HEK293 (cell line): ENCODE measurements at regions not wholly inside any gene's neighbourhood (a gene's known extent, or its start where the extent isn't known, plus 50 kb on each side); places are given as distances from the start of the nearest gene placed in this dataset.

Source experiments
- CTCF ChIA-PET: fragments of 350-600 bp; formaldehyde crosslinking; extraction: SDS; loops from one replicate; lab custom pipeline; 2021; ENCODE audit warnings: antibody characterized with exemption; lab: Yijun Ruan, JAX
- POLR2A ChIA-PET: fragments of 300-600 bp; formaldehyde crosslinking; extraction: SDS; loops from one replicate; lab custom pipeline; 2020; ENCODE audit warnings: antibody characterized with exemption, inconsistent platforms; lab: Yijun Ruan, JAX
- H3K27ac ChIP-seq: fragments of 200-500 bp; sonication (Bioruptor generic); 2 replicates; pipeline ENCODE4 v1.5.1; 2014; ENCODE audit warnings: low read depth, low read length, control low read depth, inconsistent platforms; ENCODE audit errors: extremely low read depth
- H3K36me3 ChIP-seq, 2 experiments: fragments of 200-500 bp in 1 of 2; sonication (Bioruptor generic) in 1 of 2; 1 replicate in 1 of 2; 2 replicates in 1 of 2; pipeline ENCODE4 v1.5.1; 2014 to 2017; ENCODE audit warnings: inconsistent platforms in 2 of 2, low read length in 2 of 2; ENCODE audit not compliant: control insufficient read depth in 2 of 2, insufficient read depth in 1 of 2
- H3K4me1 ChIP-seq: fragments of 200-500 bp; sonication (Bioruptor generic); 2 replicates; pipeline ENCODE4 v1.5.1; 2014; ENCODE audit warnings: mild to moderate bottlenecking, low read length, inconsistent platforms; ENCODE audit not compliant: control insufficient read depth, insufficient read depth
- H3K4me3 ChIP-seq: 2 replicates; pipeline ENCODE4 v1.5.1; 2011; ENCODE audit warnings: low read depth, mild to moderate bottlenecking, control low read depth, low read length, moderate library complexity
- H3K9me3 ChIP-seq: fragments of 200-500 bp; sonication (Bioruptor generic); 2 replicates; pipeline ENCODE4 v1.5.1; 2014; ENCODE audit warnings: low read depth, low read length, inconsistent platforms; ENCODE audit not compliant: control insufficient read depth, insufficient read depth
- GLI2 ChIP-seq: fragments of 450-650 bp; formaldehyde crosslinking; IDR thresholded peaks from 2 replicates; pipeline ENCODE4; 2017; ENCODE audit warnings: missing biosample characterization, missing genetic modification characterization, low read depth, borderline replicate concordance
- TCF7L2 ChIP-seq: IDR thresholded peaks from 2 replicates; pipeline ENCODE4 v1.6.1; 2011; ENCODE audit warnings: low read depth, mild to moderate bottlenecking, inconsistent platforms, low read length, moderate library complexity, borderline replicate concordance
- ZBTB48 ChIP-seq: fragments of 450-650 bp; formaldehyde crosslinking; IDR thresholded peaks from 2 replicates; pipeline ENCODE4 v1.5.1; 2016; ENCODE audit warnings: missing biosample characterization, missing genetic modification characterization
- ZNF202 ChIP-seq: fragments of 450-650 bp; formaldehyde crosslinking; IDR thresholded peaks from 2 replicates; pipeline ENCODE4 v1.5.1; 2016; ENCODE audit warnings: missing biosample characterization, missing genetic modification characterization, borderline replicate concordance
- ZNF266 ChIP-seq: fragments of 450-650 bp; formaldehyde crosslinking; IDR thresholded peaks from 2 replicates; pipeline ENCODE4 v1.5.1; 2016; ENCODE audit warnings: missing biosample characterization, missing genetic modification characterization, low read depth
- ZNF354C ChIP-seq: fragments of 450-650 bp; formaldehyde crosslinking; IDR thresholded peaks from 2 replicates; pipeline ENCODE4 v1.5.1; 2016; ENCODE audit warnings: missing biosample characterization, missing genetic modification characterization, low read depth, borderline replicate concordance
- ZNF776 ChIP-seq: fragments of 450-650 bp; formaldehyde crosslinking; IDR thresholded peaks from 2 replicates; pipeline ENCODE4 v1.5.0; 2017; ENCODE audit warnings: missing biosample characterization, missing genetic modification characterization, borderline replicate concordance
- ZNF843 ChIP-seq: fragments of 450-650 bp; formaldehyde crosslinking; IDR thresholded peaks from 2 replicates; pipeline ENCODE4 v1.5.1; 2016; ENCODE audit warnings: missing biosample characterization, missing genetic modification characterization
- TF ChIP-seq, protein P1 (sequence below): fragments of 450-650 bp; formaldehyde crosslinking; IDR thresholded peaks from 2 replicates; pipeline ENCODE4 v1.5.1; 2016; ENCODE audit warnings: missing biosample characterization, missing genetic modification characterization, low read depth
- TF ChIP-seq, protein P2 (sequence below): fragments of 450-650 bp; formaldehyde crosslinking; IDR thresholded peaks from 2 replicates; pipeline ENCODE4 v1.5.1; 2017; ENCODE audit warnings: missing biosample characterization, missing genetic modification characterization
- TF ChIP-seq, protein P3 (sequence below): fragments of 450-650 bp; formaldehyde crosslinking; IDR thresholded peaks from 2 replicates; pipeline ENCODE4 v1.5.1; 2017; ENCODE audit warnings: missing biosample characterization, missing genetic modification characterization
- TF ChIP-seq, protein P4 (sequence below): fragments of 450-650 bp; formaldehyde crosslinking; IDR thresholded peaks from 2 replicates; pipeline ENCODE4 v1.5.1; 2016; ENCODE audit warnings: missing biosample characterization, missing genetic modification characterization
- TF ChIP-seq, protein P5 (sequence below): fragments of 450-650 bp; formaldehyde crosslinking; IDR thresholded peaks from 2 replicates; pipeline ENCODE4 v1.5.1; 2017; ENCODE audit warnings: missing biosample characterization, missing genetic modification characterization
- TF ChIP-seq, protein P6 (sequence below): fragments of 450-650 bp; formaldehyde crosslinking; IDR thresholded peaks from 2 replicates; pipeline ENCODE4 v1.5.1; 2016; ENCODE audit warnings: missing biosample characterization, missing genetic modification characterization
- TF ChIP-seq, protein P7 (sequence below): fragments of 450-650 bp; formaldehyde crosslinking; conservative IDR thresholded peaks from 2 replicates; pipeline ENCODE4 v1.5.1; 2016; ENCODE audit warnings: low read depth, missing biosample characterization, missing genetic modification characterization
- TF ChIP-seq, protein P8 (sequence below): fragments of 450-650 bp; formaldehyde crosslinking; IDR thresholded peaks from 2 replicates; pipeline ENCODE4; 2016; ENCODE audit warnings: missing biosample characterization, missing genetic modification characterization

DNA sequence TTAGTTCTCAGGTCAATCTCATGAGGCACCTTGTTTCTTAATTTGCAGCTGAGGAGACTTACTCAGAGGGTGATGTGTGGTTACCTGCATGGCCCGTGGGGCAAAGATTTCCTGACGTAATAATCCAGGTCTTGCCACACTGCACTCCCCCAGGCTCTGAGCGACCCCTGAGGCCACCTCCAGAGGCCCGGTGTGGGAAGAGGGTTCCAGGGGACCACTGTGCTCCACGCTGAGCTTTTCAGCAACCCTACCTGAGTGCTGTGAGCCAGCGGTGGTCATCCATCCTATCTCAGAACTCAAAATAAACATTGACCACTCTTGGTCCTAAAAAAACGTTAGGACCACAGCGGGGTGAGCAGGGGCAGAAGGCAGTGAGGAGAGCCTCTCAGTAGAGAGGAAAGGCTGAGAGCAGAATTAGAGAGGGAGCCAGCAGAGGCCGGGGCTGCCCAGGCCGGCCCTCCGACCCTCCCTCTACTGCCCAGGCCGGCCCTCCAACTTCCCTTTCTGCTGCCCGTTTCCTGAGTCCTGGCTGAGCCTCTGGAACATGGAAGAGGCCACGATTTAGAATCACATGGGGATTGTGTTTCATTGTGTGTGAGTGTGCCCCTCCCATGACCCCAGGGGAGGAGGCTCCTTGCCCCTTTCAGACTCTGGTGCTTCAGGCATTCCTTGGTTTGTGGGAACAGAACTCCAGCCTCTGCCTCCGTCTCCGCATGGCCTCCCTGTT is 188.2 kb upstream of the DIO3 start:
- POLR2A ChIA-PET = no interaction called here
- no peaks in the 10 kb centered on the region for H3K9me3 ChIP-seq
- CTCF ChIA-PET = no interaction called here
- TF ChIP-seq, protein P1, sequence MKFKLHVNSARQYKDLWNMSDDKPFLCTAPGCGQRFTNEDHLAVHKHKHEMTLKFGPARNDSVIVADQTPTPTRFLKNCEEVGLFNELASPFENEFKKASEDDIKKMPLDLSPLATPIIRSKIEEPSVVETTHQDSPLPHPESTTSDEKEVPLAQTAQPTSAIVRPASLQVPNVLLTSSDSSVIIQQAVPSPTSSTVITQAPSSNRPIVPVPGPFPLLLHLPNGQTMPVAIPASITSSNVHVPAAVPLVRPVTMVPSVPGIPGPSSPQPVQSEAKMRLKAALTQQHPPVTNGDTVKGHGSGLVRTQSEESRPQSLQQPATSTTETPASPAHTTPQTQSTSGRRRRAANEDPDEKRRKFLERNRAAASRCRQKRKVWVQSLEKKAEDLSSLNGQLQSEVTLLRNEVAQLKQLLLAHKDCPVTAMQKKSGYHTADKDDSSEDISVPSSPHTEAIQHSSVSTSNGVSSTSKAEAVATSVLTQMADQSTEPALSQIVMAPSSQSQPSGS = no peak
- TF ChIP-seq, protein P2, sequence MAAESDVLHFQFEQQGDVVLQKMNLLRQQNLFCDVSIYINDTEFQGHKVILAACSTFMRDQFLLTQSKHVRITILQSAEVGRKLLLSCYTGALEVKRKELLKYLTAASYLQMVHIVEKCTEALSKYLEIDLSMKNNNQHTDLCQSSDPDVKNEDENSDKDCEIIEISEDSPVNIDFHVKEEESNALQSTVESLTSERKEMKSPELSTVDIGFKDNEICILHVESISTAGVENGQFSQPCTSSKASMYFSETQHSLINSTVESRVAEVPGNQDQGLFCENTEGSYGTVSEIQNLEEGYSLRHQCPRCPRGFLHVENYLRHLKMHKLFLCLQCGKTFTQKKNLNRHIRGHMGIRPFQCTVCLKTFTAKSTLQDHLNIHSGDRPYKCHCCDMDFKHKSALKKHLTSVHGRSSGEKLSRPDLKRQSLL (tag by site-specific recombination) = no peak
- no peak for TF ChIP-seq ZBTB48
- TF ChIP-seq ZNF266 (tag by site-specific recombination) = no peak
- TF ChIP-seq, protein P3, sequence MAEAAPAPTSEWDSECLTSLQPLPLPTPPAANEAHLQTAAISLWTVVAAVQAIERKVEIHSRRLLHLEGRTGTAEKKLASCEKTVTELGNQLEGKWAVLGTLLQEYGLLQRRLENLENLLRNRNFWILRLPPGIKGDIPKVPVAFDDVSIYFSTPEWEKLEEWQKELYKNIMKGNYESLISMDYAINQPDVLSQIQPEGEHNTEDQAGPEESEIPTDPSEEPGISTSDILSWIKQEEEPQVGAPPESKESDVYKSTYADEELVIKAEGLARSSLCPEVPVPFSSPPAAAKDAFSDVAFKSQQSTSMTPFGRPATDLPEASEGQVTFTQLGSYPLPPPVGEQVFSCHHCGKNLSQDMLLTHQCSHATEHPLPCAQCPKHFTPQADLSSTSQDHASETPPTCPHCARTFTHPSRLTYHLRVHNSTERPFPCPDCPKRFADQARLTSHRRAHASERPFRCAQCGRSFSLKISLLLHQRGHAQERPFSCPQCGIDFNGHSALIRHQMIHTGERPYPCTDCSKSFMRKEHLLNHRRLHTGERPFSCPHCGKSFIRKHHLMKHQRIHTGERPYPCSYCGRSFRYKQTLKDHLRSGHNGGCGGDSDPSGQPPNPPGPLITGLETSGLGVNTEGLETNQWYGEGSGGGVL (tag by site-specific recombination) = no peak
- TF ChIP-seq, protein P4, sequence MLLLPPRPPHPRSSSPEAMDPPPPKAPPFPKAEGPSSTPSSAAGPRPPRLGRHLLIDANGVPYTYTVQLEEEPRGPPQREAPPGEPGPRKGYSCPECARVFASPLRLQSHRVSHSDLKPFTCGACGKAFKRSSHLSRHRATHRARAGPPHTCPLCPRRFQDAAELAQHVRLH (tag by site-specific recombination) = no peak
- no peak for TF ChIP-seq GLI2 (tag by site-specific recombination)
- TF ChIP-seq TCF7L2 = no peak
- TF ChIP-seq, protein P5, sequence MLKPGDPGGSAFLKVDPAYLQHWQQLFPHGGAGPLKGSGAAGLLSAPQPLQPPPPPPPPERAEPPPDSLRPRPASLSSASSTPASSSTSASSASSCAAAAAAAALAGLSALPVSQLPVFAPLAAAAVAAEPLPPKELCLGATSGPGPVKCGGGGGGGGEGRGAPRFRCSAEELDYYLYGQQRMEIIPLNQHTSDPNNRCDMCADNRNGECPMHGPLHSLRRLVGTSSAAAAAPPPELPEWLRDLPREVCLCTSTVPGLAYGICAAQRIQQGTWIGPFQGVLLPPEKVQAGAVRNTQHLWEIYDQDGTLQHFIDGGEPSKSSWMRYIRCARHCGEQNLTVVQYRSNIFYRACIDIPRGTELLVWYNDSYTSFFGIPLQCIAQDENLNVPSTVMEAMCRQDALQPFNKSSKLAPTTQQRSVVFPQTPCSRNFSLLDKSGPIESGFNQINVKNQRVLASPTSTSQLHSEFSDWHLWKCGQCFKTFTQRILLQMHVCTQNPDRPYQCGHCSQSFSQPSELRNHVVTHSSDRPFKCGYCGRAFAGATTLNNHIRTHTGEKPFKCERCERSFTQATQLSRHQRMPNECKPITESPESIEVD (tag by site-specific recombination) = no peak
- TF ChIP-seq ZNF843 (tag by site-specific recombination) = no peak
- TF ChIP-seq, protein P6, sequence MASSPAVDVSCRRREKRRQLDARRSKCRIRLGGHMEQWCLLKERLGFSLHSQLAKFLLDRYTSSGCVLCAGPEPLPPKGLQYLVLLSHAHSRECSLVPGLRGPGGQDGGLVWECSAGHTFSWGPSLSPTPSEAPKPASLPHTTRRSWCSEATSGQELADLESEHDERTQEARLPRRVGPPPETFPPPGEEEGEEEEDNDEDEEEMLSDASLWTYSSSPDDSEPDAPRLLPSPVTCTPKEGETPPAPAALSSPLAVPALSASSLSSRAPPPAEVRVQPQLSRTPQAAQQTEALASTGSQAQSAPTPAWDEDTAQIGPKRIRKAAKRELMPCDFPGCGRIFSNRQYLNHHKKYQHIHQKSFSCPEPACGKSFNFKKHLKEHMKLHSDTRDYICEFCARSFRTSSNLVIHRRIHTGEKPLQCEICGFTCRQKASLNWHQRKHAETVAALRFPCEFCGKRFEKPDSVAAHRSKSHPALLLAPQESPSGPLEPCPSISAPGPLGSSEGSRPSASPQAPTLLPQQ (tag by site-specific recombination) = no peak
- no peak for TF ChIP-seq ZNF776 (tag by site-specific recombination)
- TF ChIP-seq ZNF202 = no peak
- TF ChIP-seq, protein P7, sequence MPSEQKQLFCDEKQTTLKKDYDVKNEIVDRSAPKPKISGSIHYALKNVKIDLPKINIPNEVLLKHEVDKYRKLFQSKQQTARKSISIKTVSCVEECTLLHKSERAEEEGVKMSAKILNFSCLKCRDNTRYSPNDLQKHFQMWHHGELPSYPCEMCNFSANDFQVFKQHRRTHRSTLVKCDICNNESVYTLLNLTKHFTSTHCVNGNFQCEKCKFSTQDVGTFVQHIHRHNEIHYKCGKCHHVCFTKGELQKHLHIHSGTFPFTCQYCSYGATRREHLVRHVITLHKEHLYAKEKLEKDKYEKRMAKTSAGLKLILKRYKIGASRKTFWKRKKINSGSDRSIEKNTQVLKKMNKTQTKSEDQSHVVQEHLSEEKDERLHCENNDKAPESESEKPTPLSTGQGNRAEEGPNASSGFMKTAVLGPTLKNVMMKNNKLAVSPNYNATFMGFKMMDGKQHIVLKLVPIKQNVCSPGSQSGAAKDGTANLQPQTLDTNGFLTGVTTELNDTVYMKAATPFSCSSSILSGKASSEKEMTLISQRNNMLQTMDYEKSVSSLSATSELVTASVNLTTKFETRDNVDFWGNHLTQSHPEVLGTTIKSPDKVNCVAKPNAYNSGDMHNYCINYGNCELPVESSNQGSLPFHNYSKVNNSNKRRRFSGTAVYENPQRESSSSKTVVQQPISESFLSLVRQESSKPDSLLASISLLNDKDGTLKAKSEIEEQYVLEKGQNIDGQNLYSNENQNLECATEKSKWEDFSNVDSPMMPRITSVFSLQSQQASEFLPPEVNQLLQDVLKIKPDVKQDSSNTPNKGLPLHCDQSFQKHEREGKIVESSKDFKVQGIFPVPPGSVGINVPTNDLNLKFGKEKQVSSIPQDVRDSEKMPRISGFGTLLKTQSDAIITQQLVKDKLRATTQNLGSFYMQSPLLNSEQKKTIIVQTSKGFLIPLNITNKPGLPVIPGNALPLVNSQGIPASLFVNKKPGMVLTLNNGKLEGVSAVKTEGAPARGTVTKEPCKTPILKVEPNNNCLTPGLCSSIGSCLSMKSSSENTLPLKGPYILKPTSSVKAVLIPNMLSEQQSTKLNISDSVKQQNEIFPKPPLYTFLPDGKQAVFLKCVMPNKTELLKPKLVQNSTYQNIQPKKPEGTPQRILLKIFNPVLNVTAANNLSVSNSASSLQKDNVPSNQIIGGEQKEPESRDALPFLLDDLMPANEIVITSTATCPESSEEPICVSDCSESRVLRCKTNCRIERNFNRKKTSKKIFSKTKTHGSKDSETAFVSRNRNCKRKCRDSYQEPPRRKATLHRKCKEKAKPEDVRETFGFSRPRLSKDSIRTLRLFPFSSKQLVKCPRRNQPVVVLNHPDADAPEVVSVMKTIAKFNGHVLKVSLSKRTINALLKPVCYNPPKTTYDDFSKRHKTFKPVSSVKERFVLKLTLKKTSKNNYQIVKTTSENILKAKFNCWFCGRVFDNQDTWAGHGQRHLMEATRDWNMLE (tag by site-specific recombination) = no peak
- TF ChIP-seq, protein P8, sequence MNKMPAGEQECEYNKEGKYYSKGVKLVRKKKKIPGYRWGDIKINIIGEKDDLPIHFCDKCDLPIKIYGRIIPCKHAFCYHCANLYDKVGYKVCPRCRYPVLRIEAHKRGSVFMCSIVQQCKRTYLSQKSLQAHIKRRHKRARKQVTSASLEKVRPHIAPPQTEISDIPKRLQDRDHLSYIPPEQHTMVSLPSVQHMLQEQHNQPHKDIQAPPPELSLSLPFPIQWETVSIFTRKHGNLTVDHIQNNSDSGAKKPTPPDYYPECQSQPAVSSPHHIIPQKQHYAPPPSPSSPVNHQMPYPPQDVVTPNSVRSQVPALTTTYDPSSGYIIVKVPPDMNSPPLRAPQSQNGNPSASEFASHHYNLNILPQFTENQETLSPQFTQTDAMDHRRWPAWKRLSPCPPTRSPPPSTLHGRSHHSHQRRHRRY (tag by site-specific recombination) = no peak
- no peak for TF ChIP-seq ZNF354C
- no peak overlapping the region for H3K27ac ChIP-seq
- no peak overlapping the region for H3K4me3 ChIP-seq
- H3K36me3 ChIP-seq = no peaks in the 10 kb centered on the region
- H3K4me1 ChIP-seq = no peaks in the 10 kb centered on the region
